ENCODE measurements at regions not wholly inside any gene's neighbourhood (a gene's known extent, or its start where the extent isn't known, plus 50 kb on each side); places are given as distances from the start of the nearest gene placed in this dataset.

- no peak for TF ChIP-seq CTCF (conservative IDR thresholded peaks at IDR 0.05)
- TF ChIP-seq EZH2 (IDR thresholded peaks at IDR 0.05; ENCODE audit: low read depth): no peak
Measured at GRCh38 chr7:20030417-20030816, 186.8 kb downstream of the MACC1 start.
